NCI-H1105 (cell line): ENCODE measurements at regions not wholly inside any gene's neighbourhood (a gene's known extent, or its start where the extent isn't known, plus 50 kb on each side); places are given as distances from the start of the nearest gene placed in this dataset.

Experiments used
- DNase-seq: peaks from one replicate; lab custom pipeline; 2025; lab: John Stamatoyannopoulos, UW

GRCh38 chr2:181352158-181352557, 105.0 kb upstream of the ITGA4 start:
- no peak for DNase-seq

GRCh38 chr2:181354626-181355025, 102.6 kb upstream of the ITGA4 start:
- DNase-seq: no peak

- DNase-seq: no peak
Measured at GRCh38 chr2:181356526-181357130, 100.6 kb upstream of the ITGA4 start.

GRCh38 chr2:181357979-181358378, 99.2 kb upstream of the ITGA4 start:
- no peak for DNase-seq

GRCh38 chr2:181362561-181362960, 94.6 kb upstream of the ITGA4 start:
- DNase-seq: no peak

GRCh38 chr2:181363164-181363563, 94.0 kb upstream of the ITGA4 start:
- DNase-seq: no peak

- no peak for DNase-seq
Measured at GRCh38 chr2:181364492-181365170, 92.6 kb upstream of the ITGA4 start.

- DNase-seq: no peak
Measured at GRCh38 chr2:181366675-181367175, 90.5 kb upstream of the ITGA4 start.

- DNase-seq: no peak
Measured at GRCh38 chr2:181367411-181367810, 89.8 kb upstream of the ITGA4 start.

- no peak for DNase-seq
Measured at GRCh38 chr2:181367906-181368435, 89.2 kb upstream of the ITGA4 start.

- no peak for DNase-seq
Measured at GRCh38 chr2:181370126-181370525, 87.1 kb upstream of the ITGA4 start.

- DNase-seq: no peak
Measured at GRCh38 chr2:181371195-181371594, 86.0 kb upstream of the ITGA4 start.

- no peak for DNase-seq
Measured at GRCh38 chr2:181371782-181372645, 85.2 kb upstream of the ITGA4 start.

GRCh38 chr2:181372646-181373040, 84.5 kb upstream of the ITGA4 start:
- no peak for DNase-seq

- DNase-seq: no peak
Measured at GRCh38 chr2:181374781-181375675, 82.2 kb upstream of the ITGA4 start.

GRCh38 chr2:181376442-181376841, 80.7 kb upstream of the ITGA4 start:
- no peak for DNase-seq

GRCh38 chr2:181376999-181377398, 80.2 kb upstream of the ITGA4 start:
- no peak for DNase-seq

- DNase-seq: no peak
Measured at GRCh38 chr2:181378491-181378890, 78.7 kb upstream of the ITGA4 start.

- DNase-seq: no peak
Measured at GRCh38 chr2:181380581-181380980, 76.6 kb upstream of the ITGA4 start.

GRCh38 chr2:181384923-181385322, 72.3 kb upstream of the ITGA4 start:
- DNase-seq: no peak

- DNase-seq: no peak
Measured at GRCh38 chr2:181389524-181389923, 67.7 kb upstream of the ITGA4 start.

GRCh38 chr2:181393472-181393871, 63.7 kb upstream of the ITGA4 start:
- no peak for DNase-seq
